CD4-positive, alpha-beta T cell (primary cell): ENCODE measurements at regions not wholly inside any gene's neighbourhood (a gene's known extent, or its start where the extent isn't known, plus 50 kb on each side); places are given as distances from the start of the nearest gene placed in this dataset.
A peak's percentile ranks its signal among the peaks of the same experiment; 100 is the strongest.

Source experiments
- ATAC-seq: fragments of 200-7000 bp; cut with Tn5 transposase; one replicate; pipeline ENCODE4 v1.10.0; 2022; ENCODE audit warnings: mild to moderate bottlenecking; ENCODE audit not compliant: poor library complexity
- CTCF ChIA-PET: fragments of 350-600 bp; sonication (Branson Sonifier 250); formaldehyde crosslinking; loops from one replicate; lab custom pipeline; 2021; ENCODE audit warnings: antibody characterized with exemption, inconsistent platforms; lab: Charles Lee
- POLR2A ChIA-PET: fragments of 350-600 bp; sonication (Branson Sonifier 250); formaldehyde crosslinking; loops from one replicate; lab custom pipeline; 2021; ENCODE audit warnings: antibody characterized with exemption, inconsistent platforms; lab: Charles Lee
- DNase-seq, 14 experiments: peaks; one replicate each; pipeline ENCODE4 v3.0.0-alpha.2; 2013 to 2020; ENCODE audit warnings: mixed read lengths in 2 of 14
- H3K27ac ChIP-seq, 2 donors: one replicate each; pipeline versions ENCODE4 v1.5.1 to v1.7.0; 2013; ENCODE audit warnings: low read length in 2 of 2, low read depth in 1 of 2, mild to moderate bottlenecking in 1 of 2
- H3K27me3 ChIP-seq, 2 experiments: 1 replicate in 1 of 2; 2 replicates in 1 of 2; pipeline versions ENCODE4 v1.6.1 to v1.7.0; 2013; ENCODE audit warnings: low read length in 2 of 2, control low read depth in 1 of 2, mild to moderate bottlenecking in 1 of 2, moderate library complexity in 1 of 2; ENCODE audit not compliant: insufficient read depth in 2 of 2, control insufficient read depth in 1 of 2
- H3K36me3 ChIP-seq: one replicate; pipeline ENCODE4 v1.6.1; 2013; ENCODE audit warnings: low read length, control low read depth; ENCODE audit not compliant: insufficient read depth
- H3K4me1 ChIP-seq: one replicate; pipeline ENCODE4 v1.6.1; 2013; ENCODE audit warnings: low read length, control low read depth; ENCODE audit not compliant: insufficient read depth
- H3K4me3 ChIP-seq: one replicate; pipeline ENCODE4 v1.5.1; 2013; ENCODE audit warnings: mild to moderate bottlenecking, low read length, moderate library complexity
- H3K9me3 ChIP-seq, 2 experiments: 1 replicate in 1 of 2; 2 replicates in 1 of 2; pipeline versions ENCODE4 v1.6.1 to v1.7.0; 2013; ENCODE audit warnings: low read length in 2 of 2, mild to moderate bottlenecking in 2 of 2, control low read depth in 1 of 2, moderate library complexity in 1 of 2; ENCODE audit not compliant: control insufficient read depth in 1 of 2, insufficient read depth in 1 of 2
- H3K27ac Mint-ChIP-seq: one replicate; pipeline ENCODE4 v1.8.0; 2020; ENCODE audit warnings: mixed read lengths
- H3K27me3 Mint-ChIP-seq: one replicate; pipeline ENCODE4 v1.8.0; 2021; ENCODE audit warnings: mixed read lengths
- H3K36me3 Mint-ChIP-seq: one replicate; pipeline ENCODE4 v1.8.0; 2021; ENCODE audit warnings: low read depth, mixed read lengths
- H3K4me1 Mint-ChIP-seq: one replicate; pipeline ENCODE4 v1.8.0; 2021; ENCODE audit warnings: low read depth, mixed read lengths
- H3K4me3 Mint-ChIP-seq: one replicate; pipeline ENCODE4 v1.8.0; 2020; ENCODE audit warnings: mild to moderate bottlenecking, mixed read lengths
- H3K9me3 Mint-ChIP-seq: one replicate; pipeline ENCODE4 v1.8.0; 2020; ENCODE audit warnings: mixed read lengths
- intact Hi-C, 2 experiments: fragments of 100-400 bp; cut with DNase I in 1 of 2; cut with micrococcal nuclease in 1 of 2; formaldehyde crosslinking; loops; one replicate each; pipeline versions ENCODE4 v1.15.1 to v1.9.0; 2023 to 2025; cut with DNase I, micrococcal nuclease
- TF ChIP-seq, protein P1 (sequence below): fragments of 200-600 bp; IDR thresholded peaks from one replicate; pipeline ENCODE4 v1.8.0; 2022; ENCODE audit warnings: antibody characterized with exemption, mild to moderate bottlenecking

DNA sequence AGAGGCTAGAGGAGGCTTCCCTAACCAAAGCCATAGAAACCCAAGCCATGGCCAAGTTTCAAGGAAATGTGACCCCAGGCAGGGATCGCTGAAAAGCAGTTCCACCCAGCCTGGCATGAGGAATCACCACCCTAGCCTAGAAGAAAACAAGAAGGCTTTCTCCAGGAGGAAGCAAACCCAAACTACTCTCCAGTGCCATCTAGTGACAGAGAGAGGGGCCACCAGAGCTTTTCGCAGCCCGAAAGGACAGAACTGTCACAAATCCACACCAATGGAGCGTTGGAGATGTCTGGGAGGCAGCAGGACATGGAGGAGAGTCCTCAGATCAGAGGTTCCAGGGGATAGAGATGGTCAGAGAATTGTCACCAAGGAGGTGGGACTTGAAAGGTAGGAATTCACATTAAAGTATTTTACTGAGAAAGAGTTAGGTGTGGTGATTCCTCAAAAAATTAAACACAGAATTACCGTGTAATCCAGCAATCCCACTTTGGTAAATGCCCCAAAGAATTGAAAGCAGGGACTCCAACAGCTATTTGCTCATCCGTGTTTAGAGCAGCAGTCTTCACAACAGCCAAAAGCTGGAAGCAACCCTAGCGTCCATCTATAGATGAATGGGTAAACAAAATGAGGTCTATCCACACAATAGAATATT is 67.3 kb upstream of the NUP50 start:
- ATAC-seq (peak; percentile 44), DNase-seq (peak in 13 of 14 experiments; percentile 8 to 59 (median 20))
- TF ChIP-seq, protein P1, sequence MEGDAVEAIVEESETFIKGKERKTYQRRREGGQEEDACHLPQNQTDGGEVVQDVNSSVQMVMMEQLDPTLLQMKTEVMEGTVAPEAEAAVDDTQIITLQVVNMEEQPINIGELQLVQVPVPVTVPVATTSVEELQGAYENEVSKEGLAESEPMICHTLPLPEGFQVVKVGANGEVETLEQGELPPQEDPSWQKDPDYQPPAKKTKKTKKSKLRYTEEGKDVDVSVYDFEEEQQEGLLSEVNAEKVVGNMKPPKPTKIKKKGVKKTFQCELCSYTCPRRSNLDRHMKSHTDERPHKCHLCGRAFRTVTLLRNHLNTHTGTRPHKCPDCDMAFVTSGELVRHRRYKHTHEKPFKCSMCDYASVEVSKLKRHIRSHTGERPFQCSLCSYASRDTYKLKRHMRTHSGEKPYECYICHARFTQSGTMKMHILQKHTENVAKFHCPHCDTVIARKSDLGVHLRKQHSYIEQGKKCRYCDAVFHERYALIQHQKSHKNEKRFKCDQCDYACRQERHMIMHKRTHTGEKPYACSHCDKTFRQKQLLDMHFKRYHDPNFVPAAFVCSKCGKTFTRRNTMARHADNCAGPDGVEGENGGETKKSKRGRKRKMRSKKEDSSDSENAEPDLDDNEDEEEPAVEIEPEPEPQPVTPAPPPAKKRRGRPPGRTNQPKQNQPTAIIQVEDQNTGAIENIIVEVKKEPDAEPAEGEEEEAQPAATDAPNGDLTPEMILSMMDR = peak; percentile 59
- H3K36me3 ChIP-seq = no peaks in the 10 kb centered on the region
- Mint-ChIP-seq H3K27ac (no peak overlapping the region), H3K27me3 (peaks cover 47% of the 10 kb centered on the region), H3K36me3 (no peaks in the 10 kb centered on the region), H3K9me3 (no peaks in the 10 kb centered on the region), H3K4me3 (no peak overlapping the region), H3K4me1 (no peaks in the 10 kb centered on the region)
- H3K27ac ChIP-seq = no peak overlapping the region
- no peaks in the 10 kb centered on the region for H3K4me1 ChIP-seq
- ChIA-PET CTCF (interaction anchor here (0.8 kb wide), 1 partner anchor 23 kb away, joined by 3 read pairs; no protein-coding TSS in a partner anchor), POLR2A (no interaction called here)
- intact Hi-C loops = loop anchor here in 1 of 2 experiments (5.0 to 10.0 kb wide), 2 partner anchors 272 to 399 kb away; no protein-coding TSS in a partner anchor
- H3K9me3 ChIP-seq = peaks cover 0 to 27% of the 10 kb centered on the region in 2 experiments
- no peak overlapping the region for H3K4me3 ChIP-seq
- H3K27me3 ChIP-seq = peaks cover 0 to 5% of the 10 kb centered on the region in 2 experiments

DNA sequence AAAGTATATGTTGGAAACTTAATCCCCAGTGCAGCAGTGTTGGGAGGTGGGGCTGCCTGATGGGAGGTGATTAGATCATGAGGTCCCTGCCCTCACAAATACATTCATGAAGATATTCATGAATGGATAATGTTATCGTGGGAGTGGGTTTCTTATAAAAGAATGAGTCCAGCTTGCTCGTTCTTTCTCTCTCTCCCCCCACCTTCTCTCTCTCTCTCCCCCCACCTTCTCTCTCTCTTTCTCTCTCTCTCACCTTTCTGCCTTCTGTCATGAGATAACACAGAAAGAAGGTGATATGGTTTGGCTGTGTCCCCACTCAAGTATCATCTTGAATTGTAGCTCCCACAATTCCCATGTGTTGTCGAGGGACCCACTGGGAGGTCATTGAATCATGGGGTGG is 66.7 kb upstream of the NUP50 start:
- Histone ChIP-seq H3K4me1 (peaks cover 4% of the 10 kb centered on the region), H3K27ac (no peak overlapping the region), H3K36me3 (no peaks in the 10 kb centered on the region), H3K4me3 (no peak overlapping the region), H3K27me3 (peaks cover 6 to 9% of the 10 kb centered on the region in 2 experiments), H3K9me3 (peaks cover 0 to 21% of the 10 kb centered on the region in 2 experiments)
- intact Hi-C loops = loop anchor here in 1 of 2 experiments (5.0 to 10.0 kb wide), 2 partner anchors 272 to 400 kb away; no protein-coding TSS in a partner anchor
- ChIA-PET CTCF (no interaction called here), POLR2A (no interaction called here)
- Mint-ChIP-seq H3K27me3 (peaks cover 54% of the 10 kb centered on the region), H3K9me3 (no peaks in the 10 kb centered on the region), H3K27ac (no peak overlapping the region), H3K4me1 (no peaks in the 10 kb centered on the region), H3K4me3 (no peak overlapping the region), H3K36me3 (no peaks in the 10 kb centered on the region)
- no peak for ATAC-seq
- DNase-seq = no peak
- TF ChIP-seq, protein P1 = no peak

DNA sequence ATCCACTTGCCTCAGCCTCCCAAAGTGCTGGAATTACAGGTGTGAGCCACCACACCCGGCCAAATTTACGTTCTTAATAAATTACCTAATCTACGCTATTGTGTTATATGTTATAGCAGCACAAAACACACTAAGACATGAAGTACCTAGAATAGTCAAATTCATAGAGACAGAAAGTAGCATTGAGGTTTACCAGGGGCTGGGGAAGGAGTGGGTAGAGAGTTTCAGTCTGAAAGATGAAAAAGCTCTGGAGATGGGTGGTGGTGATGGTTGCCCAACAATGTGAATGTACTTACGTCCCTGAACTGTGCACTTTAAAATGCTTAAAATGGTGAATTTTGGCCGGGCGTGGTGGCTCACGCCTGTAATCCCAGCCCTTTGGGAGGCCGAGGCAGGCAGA is 65.7 kb upstream of the NUP50 start:
- no peak for ATAC-seq
- Histone ChIP-seq H3K9me3 (peaks cover 0 to 14% of the 10 kb centered on the region in 2 experiments), H3K36me3 (no peaks in the 10 kb centered on the region), H3K27ac (no peak overlapping the region), H3K27me3 (peaks cover 6 to 9% of the 10 kb centered on the region in 2 experiments), H3K4me1 (peaks cover 5% of the 10 kb centered on the region), H3K4me3 (no peak overlapping the region)
- Mint-ChIP-seq H3K27me3 (peaks cover 59% of the 10 kb centered on the region), H3K4me3 (no peak overlapping the region), H3K36me3 (no peaks in the 10 kb centered on the region), H3K4me1 (no peaks in the 10 kb centered on the region), H3K27ac (no peak overlapping the region), H3K9me3 (no peaks in the 10 kb centered on the region)
- CTCF ChIA-PET = no interaction called here
- POLR2A ChIA-PET = no interaction called here
- intact Hi-C loops = loop anchor here in 1 of 2 experiments (5.0 to 10.0 kb wide), 2 partner anchors 273 to 401 kb away; no protein-coding TSS in a partner anchor
- DNase-seq = no peak
- TF ChIP-seq, protein P1 = no peak
